ENCODE measurements at regions not wholly inside any gene's neighbourhood (a gene's known extent, or its start where the extent isn't known, plus 50 kb on each side); places are given as distances from the start of the nearest gene placed in this dataset.

- H3K36me3 ChIP-seq (ENCODE audit: control insufficient read depth, insufficient read depth, low read length), result no peaks in the 10 kb centered on the region
- ChIA-PET CTCF (ENCODE audit: low intra/inter-chr PET ratio) (no interaction called here), POLR2A (no interaction called here)
- no peak overlapping the region for H2AFZ ChIP-seq (ENCODE audit: low read depth, low read length)
- H3K9ac ChIP-seq (ENCODE audit: insufficient read depth in 1 of 2, low read depth in 2 of 2, low read length in 2 of 2), result no peak overlapping the region
- H3K79me2 ChIP-seq (ENCODE audit: control insufficient read depth, insufficient read depth, low read length), result no peaks in the 10 kb centered on the region
- no peak overlapping the region for H3K4me2 ChIP-seq (ENCODE audit: insufficient read depth, low read length)
- 0% methylated on average over 2 of the region's 2 CpGs for WGBS (ENCODE audit: insufficient coverage, low coverage, missing lambda C conversion rate)
- H3K9me1 ChIP-seq (ENCODE audit: control insufficient read depth, insufficient read depth, low read length), result no peaks in the 10 kb centered on the region
- TF ChIP-seq MAZ (CRISPR knock-in tag; conservative IDR thresholded peaks at IDR 0.05 in 1 of 2, IDR thresholded peaks at IDR 0.05 in 1 of 2), result no peak
- TF ChIP-seq KDM1A (IDR thresholded peaks at IDR 0.05), result no peak
- no peak for TF ChIP-seq POLR2H (tag; IDR thresholded peaks at IDR 0.05; ENCODE audit: low read depth)
- TF ChIP-seq, protein P1, sequence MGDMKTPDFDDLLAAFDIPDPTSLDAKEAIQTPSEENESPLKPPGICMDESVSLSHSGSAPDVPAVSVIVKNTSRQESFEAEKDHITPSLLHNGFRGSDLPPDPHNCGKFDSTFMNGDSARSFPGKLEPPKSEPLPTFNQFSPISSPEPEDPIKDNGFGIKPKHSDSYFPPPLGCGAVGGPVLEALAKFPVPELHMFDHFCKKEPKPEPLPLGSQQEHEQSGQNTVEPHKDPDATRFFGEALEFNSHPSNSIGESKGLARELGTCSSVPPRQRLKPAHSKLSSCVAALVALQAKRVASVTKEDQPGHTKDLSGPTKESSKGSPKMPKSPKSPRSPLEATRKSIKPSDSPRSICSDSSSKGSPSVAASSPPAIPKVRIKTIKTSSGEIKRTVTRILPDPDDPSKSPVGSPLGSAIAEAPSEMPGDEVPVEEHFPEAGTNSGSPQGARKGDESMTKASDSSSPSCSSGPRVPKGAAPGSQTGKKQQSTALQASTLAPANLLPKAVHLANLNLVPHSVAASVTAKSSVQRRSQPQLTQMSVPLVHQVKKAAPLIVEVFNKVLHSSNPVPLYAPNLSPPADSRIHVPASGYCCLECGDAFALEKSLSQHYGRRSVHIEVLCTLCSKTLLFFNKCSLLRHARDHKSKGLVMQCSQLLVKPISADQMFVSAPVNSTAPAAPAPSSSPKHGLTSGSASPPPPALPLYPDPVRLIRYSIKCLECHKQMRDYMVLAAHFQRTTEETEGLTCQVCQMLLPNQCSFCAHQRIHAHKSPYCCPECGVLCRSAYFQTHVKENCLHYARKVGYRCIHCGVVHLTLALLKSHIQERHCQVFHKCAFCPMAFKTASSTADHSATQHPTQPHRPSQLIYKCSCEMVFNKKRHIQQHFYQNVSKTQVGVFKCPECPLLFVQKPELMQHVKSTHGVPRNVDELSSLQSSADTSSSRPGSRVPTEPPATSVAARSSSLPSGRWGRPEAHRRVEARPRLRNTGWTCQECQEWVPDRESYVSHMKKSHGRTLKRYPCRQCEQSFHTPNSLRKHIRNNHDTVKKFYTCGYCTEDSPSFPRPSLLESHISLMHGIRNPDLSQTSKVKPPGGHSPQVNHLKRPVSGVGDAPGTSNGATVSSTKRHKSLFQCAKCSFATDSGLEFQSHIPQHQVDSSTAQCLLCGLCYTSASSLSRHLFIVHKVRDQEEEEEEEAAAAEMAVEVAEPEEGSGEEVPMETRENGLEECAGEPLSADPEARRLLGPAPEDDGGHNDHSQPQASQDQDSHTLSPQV (IDR thresholded peaks at IDR 0.05), result no peak
- TF ChIP-seq, protein P2, sequence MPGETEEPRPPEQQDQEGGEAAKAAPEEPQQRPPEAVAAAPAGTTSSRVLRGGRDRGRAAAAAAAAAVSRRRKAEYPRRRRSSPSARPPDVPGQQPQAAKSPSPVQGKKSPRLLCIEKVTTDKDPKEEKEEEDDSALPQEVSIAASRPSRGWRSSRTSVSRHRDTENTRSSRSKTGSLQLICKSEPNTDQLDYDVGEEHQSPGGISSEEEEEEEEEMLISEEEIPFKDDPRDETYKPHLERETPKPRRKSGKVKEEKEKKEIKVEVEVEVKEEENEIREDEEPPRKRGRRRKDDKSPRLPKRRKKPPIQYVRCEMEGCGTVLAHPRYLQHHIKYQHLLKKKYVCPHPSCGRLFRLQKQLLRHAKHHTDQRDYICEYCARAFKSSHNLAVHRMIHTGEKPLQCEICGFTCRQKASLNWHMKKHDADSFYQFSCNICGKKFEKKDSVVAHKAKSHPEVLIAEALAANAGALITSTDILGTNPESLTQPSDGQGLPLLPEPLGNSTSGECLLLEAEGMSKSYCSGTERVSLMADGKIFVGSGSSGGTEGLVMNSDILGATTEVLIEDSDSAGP (CRISPR knock-in tag; IDR thresholded peaks at IDR 0.05), result no peak
- TF ChIP-seq ZBTB1 (CRISPR knock-in tag; IDR thresholded peaks at IDR 0.05; ENCODE audit: borderline replicate concordance, low read depth), result no peak
- in situ Hi-C loops (cut with MboI), result no loop called here
- no TSS peak for BruUV-seq (replicated peaks)
- no peak overlapping the region for H3K4me3 ChIP-seq
- H3K27ac ChIP-seq (ENCODE audit: extremely low read depth, low read depth, low read length), result no peak overlapping the region
- no peaks in the 10 kb centered on the region for H3K4me1 ChIP-seq (replicated peaks in 1 of 2; ENCODE audit: control insufficient read depth in 2 of 2, insufficient read depth in 2 of 2, low read length in 2 of 2)
- no peaks in the 10 kb centered on the region for H4K20me1 ChIP-seq (replicated peaks; ENCODE audit: control insufficient read depth, insufficient read depth, low read length)
- DNase-seq (ENCODE audit: extremely low read depth in 1 of 4, low spot score in 3 of 4) (no peak), FAIRE-seq (no peak), ATAC-seq (no peak)
- intact Hi-C loops (cut with micrococcal nuclease), result no loop called here
- no peaks in the 10 kb centered on the region for H3K27me3 ChIP-seq (ENCODE audit: control insufficient read depth in 2 of 2, insufficient read depth in 2 of 2, low read length in 2 of 2)
- H3K9me3 ChIP-seq (replicated peaks; ENCODE audit: control insufficient read depth, insufficient read depth, low read depth, low read length), result no peaks in the 10 kb centered on the region
These were observed 249.6 kb upstream of the PTER start for GRCh38 chr10:16187161-16187560.
